AG09319 (cell line): ENCODE measurements at regions not wholly inside any gene's neighbourhood (a gene's known extent, or its start where the extent isn't known, plus 50 kb on each side); places are given as distances from the start of the nearest gene placed in this dataset.

Experiments
- DNase-seq: peaks from one replicate; pipeline ENCODE4 v3.0.0-alpha.2; 2010; ENCODE audit warnings: low read depth; ENCODE audit errors: extremely low read depth
- CTCF ChIP-seq: IDR thresholded peaks from 2 replicates; pipeline ENCODE4 v1.5.1; 2011; ENCODE audit warnings: low read depth, mild to moderate bottlenecking, inconsistent platforms, low read length, moderate library complexity

GRCh38 chr6:113110211-113110610 lies 746.9 kb upstream of the MARCKS start:
- DNase-seq: no peak

GRCh38 chr6:113111550-113111949 lies 745.6 kb upstream of the MARCKS start:
- TF ChIP-seq CTCF: no peak
- no peak for DNase-seq

More at GRCh38 chr6:113110211-113110610, 746.9 kb upstream of the MARCKS start:
- no peak for TF ChIP-seq CTCF

- DNase-seq: no peak
- TF ChIP-seq CTCF: no peak
Observed at GRCh38 chr6:113112086-113112485, 745.1 kb upstream of the MARCKS start.

- no peak for TF ChIP-seq CTCF
- no peak for DNase-seq
Observed at GRCh38 chr6:113115196-113115595, 741.9 kb upstream of the MARCKS start.

GRCh38 chr6:113120224-113120581 lies 736.9 kb upstream of the MARCKS start:
- peak; percentile 81 for DNase-seq
- no peak for TF ChIP-seq CTCF

- no peak for TF ChIP-seq CTCF
- DNase-seq: peak; percentile 75
Observed at GRCh38 chr6:113120582-113121285, 736.4 kb upstream of the MARCKS start.

- DNase-seq: no peak
- TF ChIP-seq CTCF: no peak
Observed at GRCh38 chr6:113121571-113121970, 735.6 kb upstream of the MARCKS start.
